HG03103 (cell line): ENCODE measurements at regions not wholly inside any gene's neighbourhood (a gene's known extent, or its start where the extent isn't known, plus 50 kb on each side); places are given as distances from the start of the nearest gene placed in this dataset.

Experiments used
- ATAC-seq: cut with Tn5 transposase; IDR thresholded peaks from one replicate; pipeline ENCODE4 v1.9.1; 2021; ENCODE audit warnings: low read depth; ENCODE audit not compliant: unreplicated experiment

DNA sequence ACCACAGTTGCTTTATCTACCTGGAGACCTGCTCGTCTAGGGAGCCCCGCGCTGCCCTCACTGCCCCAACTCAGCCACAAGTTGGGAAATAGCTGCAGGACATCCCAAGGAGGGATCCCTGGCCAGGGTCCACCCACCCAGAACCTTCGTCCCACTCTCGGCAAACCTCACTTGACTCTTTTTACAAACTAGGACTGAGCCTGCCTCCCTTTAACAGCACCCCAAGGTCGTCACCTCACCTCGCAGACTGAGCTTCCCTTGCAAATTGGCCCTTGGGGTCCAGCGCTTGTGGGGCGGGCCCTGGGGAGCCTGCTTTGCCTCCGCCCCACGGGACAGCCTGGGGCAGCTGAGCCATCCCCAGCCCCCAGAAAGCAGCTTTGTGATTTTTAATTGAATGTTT, 1505.8 kb downstream of the TBC1D22A start:
- ATAC-seq = no peak

DNA sequence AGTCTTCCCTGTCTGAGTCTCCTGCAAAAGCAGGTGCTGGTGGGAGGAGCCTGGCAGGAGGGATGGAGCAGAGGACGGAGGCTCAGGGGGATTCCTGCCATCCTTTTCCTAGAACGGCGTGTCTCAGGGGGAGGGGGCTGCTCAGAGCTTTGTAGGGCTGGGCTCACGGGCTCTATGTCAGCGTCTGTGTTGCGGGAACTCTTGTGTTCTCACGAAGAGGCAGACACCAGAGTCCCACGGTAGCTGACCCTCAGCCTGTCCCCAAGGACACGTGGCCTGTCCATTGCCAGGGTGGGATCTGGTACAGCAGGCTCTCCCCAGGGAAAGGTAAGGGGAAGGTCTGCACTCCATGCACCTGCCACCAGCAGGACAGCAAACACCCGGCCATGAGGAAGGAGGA, 1505.2 kb downstream of the TBC1D22A start:
- no peak for ATAC-seq

GRCh38 chr22:48265000-48265625, 1502.7 kb downstream of the TBC1D22A start:
- ATAC-seq = no peak

DNA sequence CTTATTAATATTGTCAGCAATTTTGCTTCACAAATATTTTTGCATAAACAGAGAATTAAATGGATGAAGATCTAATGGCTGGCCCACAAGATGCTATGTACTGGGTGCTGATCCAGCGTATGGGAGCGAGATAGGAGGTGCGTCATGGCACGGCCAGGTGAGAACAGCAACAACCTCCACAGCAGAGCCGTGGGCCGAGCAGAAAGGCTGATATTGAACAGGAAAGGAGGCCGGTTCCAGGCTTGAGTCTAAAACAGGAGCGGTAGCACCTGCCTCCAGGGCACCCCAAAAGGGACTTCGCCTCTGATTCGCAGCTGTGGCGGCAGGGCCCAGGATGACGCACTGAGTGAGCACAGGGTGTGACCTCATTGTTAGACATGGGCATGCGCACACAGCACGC, 1502.1 kb downstream of the TBC1D22A start:
- ATAC-seq = no peak

DNA sequence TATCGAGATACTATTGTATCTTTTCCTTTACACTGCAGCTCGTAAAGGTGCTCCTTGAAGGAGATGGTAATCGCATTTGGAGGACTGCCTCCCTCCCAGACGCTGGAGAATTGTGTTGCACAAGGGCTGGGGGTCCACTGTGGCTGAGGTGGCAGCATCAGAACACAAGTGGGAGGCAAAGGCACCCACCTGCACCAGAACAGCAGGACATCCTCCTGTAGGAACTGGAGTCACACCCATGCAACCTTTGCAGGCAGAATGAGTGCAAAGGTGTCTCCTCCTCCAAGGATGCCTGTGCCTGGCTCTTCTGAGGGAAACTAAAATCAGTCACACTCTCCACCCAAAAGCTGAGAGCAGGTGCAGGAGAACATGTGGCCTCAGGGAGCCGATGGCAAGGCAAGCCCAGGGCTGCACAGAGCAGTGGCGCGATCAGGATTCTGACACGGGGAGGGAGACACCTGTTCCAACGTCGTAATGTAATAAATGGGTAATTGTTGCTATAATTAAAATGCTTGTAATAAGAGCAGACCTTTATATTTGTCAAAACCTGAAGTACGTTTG, 1501.4 kb downstream of the TBC1D22A start:
- no peak for ATAC-seq

- ATAC-seq = no peak
Observed at GRCh38 chr22:48263431-48263765, 1500.9 kb downstream of the TBC1D22A start.

DNA sequence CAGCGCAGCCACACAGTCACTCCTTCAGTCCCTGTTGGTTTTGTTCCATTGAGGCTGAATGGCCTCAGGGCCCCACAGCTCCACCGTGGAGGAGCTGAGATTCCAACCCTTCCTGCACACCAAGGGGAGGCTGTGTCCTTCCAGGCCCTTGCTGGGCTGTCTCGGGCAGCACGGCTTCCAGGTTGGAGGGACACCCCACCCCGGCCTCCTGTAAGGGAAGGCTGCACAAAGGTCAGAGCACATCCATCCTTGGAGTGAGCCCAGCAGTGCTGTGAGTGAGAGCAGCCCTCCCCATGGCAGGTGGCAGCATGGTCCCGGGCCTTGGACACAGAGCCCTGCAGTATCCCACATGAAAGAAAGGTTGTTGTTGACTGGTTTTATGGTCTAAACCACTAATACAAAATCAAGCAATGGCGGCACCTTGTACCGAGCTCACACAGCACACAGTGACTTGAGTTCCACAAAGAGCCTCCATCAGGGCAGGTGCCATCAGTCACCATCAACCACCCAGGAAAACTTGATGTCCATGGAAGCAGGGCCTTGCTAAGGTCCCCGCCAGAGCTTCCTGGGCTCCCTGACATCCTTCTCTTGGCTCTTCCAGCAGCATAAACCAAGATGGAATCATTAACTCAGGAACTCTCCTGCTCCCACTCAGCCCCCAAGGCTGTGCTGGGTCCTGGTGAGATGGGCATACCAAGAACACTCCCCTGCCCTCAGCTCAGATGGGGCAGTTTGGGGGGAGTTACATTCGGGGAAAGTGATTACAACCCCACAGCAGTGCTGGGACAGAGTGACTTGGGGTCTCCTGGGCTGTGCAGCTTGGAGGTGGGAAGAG, 1500.4 kb downstream of the TBC1D22A start:
- ATAC-seq = no peak

- no peak for ATAC-seq
Observed at GRCh38 chr22:48261706-48262105, 1499.3 kb downstream of the TBC1D22A start.

GRCh38 chr22:48261048-48261621, 1498.7 kb downstream of the TBC1D22A start:
- ATAC-seq = no peak

- ATAC-seq = no peak
Observed at GRCh38 chr22:48259991-48260670, 1497.7 kb downstream of the TBC1D22A start.

GRCh38 chr22:48258811-48259210, 1496.4 kb downstream of the TBC1D22A start:
- no peak for ATAC-seq

DNA sequence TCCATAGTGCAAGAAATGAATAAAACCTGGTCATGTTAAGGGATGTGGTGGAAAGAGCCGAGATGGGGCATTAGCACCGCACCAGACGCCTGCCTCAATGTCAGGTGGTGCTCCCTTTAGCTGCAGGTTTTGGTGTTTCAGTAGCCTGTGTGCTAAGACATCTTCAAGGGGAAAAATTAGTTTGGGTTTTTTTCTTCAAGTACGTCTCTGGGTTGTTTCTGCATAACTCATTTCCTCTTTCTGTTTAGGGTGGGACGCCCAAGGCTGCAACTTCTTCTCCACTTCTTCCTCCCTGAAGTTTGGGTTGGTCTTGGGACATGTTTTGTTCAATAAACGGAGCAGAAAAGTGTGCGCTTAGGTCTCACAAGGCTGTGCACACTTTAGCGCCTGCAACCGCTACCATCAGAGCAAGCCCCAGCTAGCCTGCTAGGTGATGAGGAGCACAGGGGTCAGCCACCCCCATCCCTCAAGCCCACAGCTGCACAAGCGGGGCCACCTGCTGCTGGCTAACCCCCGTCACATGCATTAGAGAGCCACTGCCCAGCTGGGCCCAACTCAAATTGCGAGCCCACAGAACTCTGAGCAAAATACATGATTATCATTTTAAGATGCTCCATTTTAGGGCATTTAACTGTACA, 1495.7 kb downstream of the TBC1D22A start:
- no peak for ATAC-seq

DNA sequence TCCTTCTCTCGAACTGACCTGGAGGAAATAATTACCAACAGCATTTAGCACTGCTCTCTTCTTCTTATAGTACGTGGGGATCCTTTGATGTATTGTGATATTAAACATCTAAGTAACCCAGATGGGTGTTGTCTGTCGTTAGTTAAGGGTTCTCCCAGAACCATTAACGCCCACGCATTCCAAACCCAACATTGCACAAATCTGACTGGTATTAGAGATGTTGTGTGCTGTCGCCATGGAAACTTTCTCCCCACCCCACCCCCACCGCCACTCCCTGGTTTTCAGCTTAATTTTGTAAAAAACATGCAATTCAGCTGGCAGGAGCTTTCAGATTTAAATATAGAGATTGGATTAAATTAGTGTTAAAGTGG, 1495.2 kb downstream of the TBC1D22A start:
- no peak for ATAC-seq

DNA sequence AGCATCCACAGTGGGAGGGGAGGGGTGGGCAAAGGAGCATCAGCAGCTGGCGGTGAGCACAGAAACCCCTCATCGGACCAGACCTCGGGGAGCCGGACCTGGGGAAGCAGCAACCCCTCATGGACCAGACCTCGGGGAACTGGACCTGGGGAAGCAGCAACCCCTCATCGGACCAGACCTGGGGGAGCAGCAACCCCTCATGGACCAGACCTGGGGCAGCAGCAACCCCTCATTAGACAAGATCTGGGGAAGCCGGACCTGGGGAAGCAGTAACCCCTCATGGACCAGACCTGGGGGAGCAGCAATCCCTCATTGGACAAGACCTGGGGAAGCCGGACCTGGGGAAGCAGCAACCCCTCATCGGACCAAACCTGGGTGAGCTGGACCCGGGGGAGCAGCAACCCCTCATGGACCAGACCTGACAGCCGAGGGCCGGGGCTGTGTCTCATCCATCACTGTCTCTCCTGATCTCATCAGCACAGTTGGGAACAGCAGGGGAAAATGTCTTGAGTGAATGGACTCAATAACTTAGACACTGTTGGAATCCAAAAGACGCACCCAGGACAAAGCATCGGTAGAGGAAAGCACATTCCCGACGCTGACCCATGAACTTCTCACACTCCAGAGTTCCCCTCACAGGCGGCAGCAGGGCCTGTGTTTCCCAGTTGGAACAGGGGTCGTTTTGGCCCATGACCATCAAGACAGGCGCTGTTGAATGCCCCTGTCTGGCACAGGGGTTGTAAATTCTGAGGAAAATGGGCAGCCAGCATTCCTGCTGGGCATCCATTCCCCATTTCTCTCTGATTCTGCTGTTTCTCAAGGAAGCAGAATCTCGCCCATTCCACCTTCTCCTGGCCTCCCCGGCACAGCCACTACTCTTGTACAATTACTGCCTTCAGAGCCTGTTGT, 1494.6 kb downstream of the TBC1D22A start:
- ATAC-seq = no peak

GRCh38 chr22:48256041-48256739, 1493.7 kb downstream of the TBC1D22A start:
- ATAC-seq = no peak

DNA sequence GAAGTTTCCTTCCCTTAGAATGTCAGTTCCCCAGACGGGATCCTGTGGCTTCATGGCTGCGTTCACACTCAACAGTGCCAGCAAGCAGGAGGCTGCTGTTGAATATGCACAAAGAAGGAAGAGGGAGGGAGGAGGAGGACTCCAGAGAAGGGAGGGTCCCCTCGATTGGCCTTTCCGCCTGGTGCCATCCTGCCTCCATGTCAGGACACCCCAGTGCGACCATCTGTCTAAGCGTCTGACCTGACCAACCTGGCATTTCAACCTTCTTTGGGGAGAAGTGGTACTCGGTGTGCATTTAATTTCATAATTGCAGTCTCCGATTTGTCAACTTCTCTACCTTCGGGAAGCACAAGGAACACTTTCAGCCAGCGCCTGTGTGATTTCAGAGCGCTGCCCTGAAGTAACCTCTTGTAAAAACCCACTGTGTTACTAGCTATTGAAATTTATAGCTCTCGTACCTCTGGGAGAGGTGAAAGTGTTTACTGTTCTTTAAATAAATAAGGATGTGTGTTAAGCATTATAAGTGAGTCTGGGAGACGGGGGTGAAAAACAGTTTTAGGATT, 1491.9 kb downstream of the TBC1D22A start:
- ATAC-seq = no peak

- ATAC-seq = no peak
Observed at GRCh38 chr22:48253573-48253972, 1491.1 kb downstream of the TBC1D22A start.

- no peak for ATAC-seq
Observed at GRCh38 chr22:48253136-48253535, 1490.7 kb downstream of the TBC1D22A start.

GRCh38 chr22:48251629-48252028, 1489.2 kb downstream of the TBC1D22A start:
- no peak for ATAC-seq
